GM12878 (cell line): ENCODE measurements at regions not wholly inside any gene's neighbourhood (a gene's known extent, or its start where the extent isn't known, plus 50 kb on each side); places are given as distances from the start of the nearest gene placed in this dataset.

Experiments used
- ATAC-seq: fragments of 200-7000 bp; cut with Tn5 transposase; 3 replicates; pipeline ENCODE4 v1.9.1; 2020; ENCODE audit warnings: mild to moderate bottlenecking, moderate library complexity
- BruUV-seq: library from RNA; stranded (reverse); fragments of 400-500 nt; replicated peaks from 2 replicates; lab custom pipeline; 2021; lab: Mats Ljungman, UMichigan
- CTCF ChIA-PET: fragments of 300-600 bp; sonication (Branson Sonifier 250); formaldehyde crosslinking; extraction: SDS; loops from one replicate; lab custom pipeline; 2021; ENCODE audit warnings: inconsistent platforms; lab: Yijun Ruan, JAX
- POLR2A ChIA-PET: fragments of 350-600 bp; formaldehyde crosslinking; extraction: SDS; loops from one replicate; lab custom pipeline; 2021; ENCODE audit warnings: inconsistent platforms; lab: Charles Lee
- RAD21 ChIA-PET: fragments of 300-600 bp; sonication (Branson Sonifier 250); formaldehyde crosslinking; loops from one replicate; lab custom pipeline; 2023; ENCODE audit warnings: antibody characterized with exemption; ENCODE audit not compliant: unreplicated experiment; lab: Charles Lee
- SMC1A ChIA-PET: fragments of 300-600 bp; sonication (Branson Sonifier 250); formaldehyde crosslinking; loops from one replicate; lab custom pipeline; 2023; ENCODE audit not compliant: unreplicated experiment, uncharacterized antibody; lab: Charles Lee
- DNase-seq: peaks from one replicate; pipeline ENCODE4 v3.0.0-alpha.2; 2011; ENCODE audit warnings: low read depth, low spot score
- FAIRE-seq: peaks from 3 replicates; lab custom pipeline; 2011; peaks lifted over from hg19 to GRCh38; lab: Jason Lieb, UNC
- H2AFZ ChIP-seq: 2 replicates; pipeline ENCODE4 v1.6.0; 2011; ENCODE audit warnings: low read depth, low read length, control low read depth; ENCODE audit not compliant: control insufficient read depth
- H3K27ac ChIP-seq: 2 replicates; pipeline ENCODE4 v1.5.1; 2011; ENCODE audit warnings: control low read depth; ENCODE audit not compliant: control insufficient read depth, insufficient read depth
- H3K27me3 ChIP-seq, 2 experiments: replicated peaks in 1 of 2; 2 replicates each; pipeline versions ENCODE4 v1.6.0 to v1.6.1; 2011; ENCODE audit warnings: low read length in 1 of 2; ENCODE audit not compliant: control insufficient read depth in 2 of 2, insufficient read depth in 2 of 2
- H3K36me3 ChIP-seq, 2 experiments: 2 replicates each; pipeline ENCODE4 v1.5.1; 2011; ENCODE audit warnings: low read length in 1 of 2; ENCODE audit not compliant: control insufficient read depth in 2 of 2, insufficient read depth in 2 of 2
- H3K4me1 ChIP-seq: 2 replicates; pipeline ENCODE4 v1.6.1; 2011; ENCODE audit warnings: mild to moderate bottlenecking, low read length, moderate library complexity, mixed read lengths; ENCODE audit not compliant: control insufficient read depth, insufficient read depth
- H3K4me2 ChIP-seq: 2 replicates; pipeline ENCODE4 v1.6.0; 2011; ENCODE audit warnings: control low read depth; ENCODE audit not compliant: control insufficient read depth, insufficient read depth
- H3K4me3 ChIP-seq: fragments of 200-600 bp; sonication (generic); 2 replicates; pipeline ENCODE4 v1.5.1; 2016
- H3K79me2 ChIP-seq: 2 replicates; pipeline ENCODE4 v1.6.0; 2011; ENCODE audit warnings: low read length; ENCODE audit not compliant: control insufficient read depth, insufficient read depth
- H3K9ac ChIP-seq: 2 replicates; pipeline ENCODE4 v1.8.0; 2011; ENCODE audit warnings: low read length, control low read depth, mixed read lengths; ENCODE audit not compliant: control insufficient read depth, insufficient read depth
- H3K9me3 ChIP-seq: replicated peaks from 3 replicates; pipeline ENCODE4 v1.5.1; 2011; ENCODE audit warnings: mild to moderate bottlenecking, low read length; ENCODE audit not compliant: control insufficient read depth, insufficient read depth
- H4K20me1 ChIP-seq: 2 replicates; pipeline ENCODE4 v1.6.0; 2011; ENCODE audit not compliant: control insufficient read depth, insufficient read depth
- CHD4 ChIP-seq: fragments of 200-600 bp; sonication (generic); IDR thresholded peaks from 2 replicates; pipeline ENCODE4 v1.6.1; 2016; ENCODE audit warnings: mild to moderate bottlenecking
- FOXM1 ChIP-seq: IDR thresholded peaks from 2 replicates; pipeline ENCODE4 v1.6.1; 2012; ENCODE audit warnings: low read depth, mild to moderate bottlenecking, inconsistent platforms, low read length, moderate library complexity
- HCFC1 ChIP-seq: fragments of 150-350 bp; IDR thresholded peaks from 2 replicates; pipeline ENCODE4 v1.6.1; 2014; ENCODE audit warnings: low read length
- HDGF ChIP-seq: fragments of 450-650 bp; IDR thresholded peaks from 2 replicates; pipeline ENCODE4 v1.6.1; 2016; ENCODE audit warnings: antibody characterized with exemption
- MTA2 ChIP-seq: fragments of 450-650 bp; IDR thresholded peaks from 2 replicates; pipeline ENCODE4 v1.6.1; 2016; ENCODE audit warnings: low read depth, mild to moderate bottlenecking, moderate library complexity
- RELA ChIP-seq: fragments of 450-650 bp; IDR thresholded peaks from 2 replicates; pipeline ENCODE4 v1.8.0; 2014; ENCODE audit warnings: borderline replicate concordance; ENCODE audit not compliant: partially characterized antibody
- SMC3 ChIP-seq: IDR thresholded peaks from 2 replicates; pipeline ENCODE4 v1.6.1; 2011; ENCODE audit warnings: low read length, improper control_type of control experiment, borderline replicate concordance
- ZNF687 ChIP-seq: fragments of 450-650 bp; IDR thresholded peaks from 2 replicates; pipeline ENCODE4 v1.6.1; 2017; ENCODE audit warnings: mild to moderate bottlenecking, moderate library complexity
- ZZZ3 ChIP-seq: IDR thresholded peaks from 2 replicates; pipeline ENCODE4 v1.6.1; 2011; ENCODE audit warnings: low read depth; ENCODE audit not compliant: control insufficient read depth, insufficient read length
- WGBS: methylation state at CpG from one replicate; pipeline ENCODE4 v1.1.6; 2016; ENCODE audit warnings: low lambda C conversion rate; ENCODE audit not compliant: insufficient replicate concordance, insufficient coverage; ENCODE audit errors: missing lambda C conversion rate; 5-methylcytosine and 5-hydroxymethylcytosine counted together
- in situ Hi-C: fragments of 300-500 bp; cut with MboI; formaldehyde crosslinking; loops from 9 replicates; pipeline ENCODE4 v1.14.3; 2018; ENCODE audit warnings: mixed read lengths
- intact Hi-C: fragments of 100-400 bp; cut with micrococcal nuclease; formaldehyde crosslinking; loops from one replicate; pipeline ENCODE4 v1.14.2; 2022; ENCODE audit not compliant: unreplicated experiment

DNA sequence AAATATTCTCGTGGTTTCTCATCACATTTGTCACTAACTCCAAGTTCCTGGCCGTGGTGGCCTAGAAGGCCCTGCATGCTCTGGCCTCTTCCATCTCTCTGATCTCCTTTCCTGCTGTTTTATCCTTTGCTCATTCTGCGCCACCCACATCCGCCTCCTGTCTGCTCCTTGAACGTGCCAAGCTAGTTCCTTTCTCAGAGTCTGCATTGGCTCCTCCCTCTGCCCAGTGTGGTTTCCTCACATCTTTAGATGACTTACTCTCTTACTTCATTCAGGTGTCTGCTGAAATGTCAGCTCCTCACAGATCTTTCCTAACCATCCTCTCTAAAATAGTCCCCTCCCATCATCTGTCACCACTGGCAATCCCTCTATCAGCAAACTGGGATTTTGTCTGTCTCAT, 158.6 kb upstream of the RBMS1 start:
- DNase-seq (no peak), ATAC-seq (peak; percentile 38; the same call in 2 of the 3 replicates), FAIRE-seq (no peak)
- no peak for TF ChIP-seq ZNF687
- no peak for TF ChIP-seq MTA2
- no peak for TF ChIP-seq SMC3
- TF ChIP-seq HDGF = no peak
- no peak for TF ChIP-seq CHD4
- no peak for TF ChIP-seq RELA
- TF ChIP-seq ZZZ3 = no peak
- no peak for TF ChIP-seq FOXM1
- TF ChIP-seq HCFC1 = no peak
- Histone ChIP-seq H3K27me3 (peaks cover 0 to under 1% of the 10 kb centered on the region in 2 experiments; a peak in 2 of 4 replicates), H3K79me2 (no peaks in the 10 kb centered on the region), H4K20me1 (no peaks in the 10 kb centered on the region), H3K9me3 (no peaks in the 10 kb centered on the region), H3K4me1 (no peaks in the 10 kb centered on the region), H3K27ac (no peak overlapping the region), H2AFZ (no peak overlapping the region), H3K36me3 (no peaks in the 10 kb centered on the region), H3K4me2 (no peak overlapping the region), H3K4me3 (no peak overlapping the region), H3K9ac (no peak overlapping the region)
- ChIA-PET CTCF (no interaction called here), RAD21 (no interaction called here), POLR2A (no interaction called here), SMC1A (no interaction called here)
- BruUV-seq = no TSS peak
- in situ Hi-C loops = no loop called here
- 0% methylated on average over 5 of the region's 5 CpGs for WGBS
- intact Hi-C loops = no loop called here
